Dermis blood vessel endothelial cell (primary cell): ENCODE measurements at regions not wholly inside any gene's neighbourhood (a gene's known extent, or its start where the extent isn't known, plus 50 kb on each side); places are given as distances from the start of the nearest gene placed in this dataset.
"Not testable (repeated sequence)": the region's sequence is repeated elsewhere in the genome, so short reads cannot be mapped to it uniquely, and the experiment has no call there.

ENCODE experiments used
- DNase-seq: peaks from one replicate; pipeline ENCODE4 v3.0.0; 2010

- no peak for DNase-seq
These were observed 442.9 kb downstream of the MID1IP1 start for GRCh38 chrX:39244147-39244546.

GRCh38 chrX:39245024-39245423 lies 443.8 kb downstream of the MID1IP1 start:
- no peak for DNase-seq

- DNase-seq, result no peak
These were observed 446.3 kb downstream of the MID1IP1 start for GRCh38 chrX:39247536-39247935.

- no peak for DNase-seq
These were observed 447.1 kb downstream of the MID1IP1 start for GRCh38 chrX:39248330-39248729.

- DNase-seq, result no peak
These were observed 448.7 kb downstream of the MID1IP1 start for GRCh38 chrX:39249999-39250398.

GRCh38 chrX:39251995-39252394 lies 450.7 kb downstream of the MID1IP1 start:
- DNase-seq, result no peak

GRCh38 chrX:39253551-39253950 lies 452.3 kb downstream of the MID1IP1 start:
- DNase-seq, result no peak

GRCh38 chrX:39258331-39258730 lies 457.1 kb downstream of the MID1IP1 start:
- no peak for DNase-seq

GRCh38 chrX:39260965-39261364 lies 459.7 kb downstream of the MID1IP1 start:
- DNase-seq, result no peak

- peak; percentile 59 for DNase-seq
These were observed 460.3 kb downstream of the MID1IP1 start for GRCh38 chrX:39261446-39262147.

- DNase-seq, result peak; percentile 6
These were observed 461.4 kb downstream of the MID1IP1 start for GRCh38 chrX:39262641-39263040.

GRCh38 chrX:39264023-39264422 lies 462.8 kb downstream of the MID1IP1 start:
- DNase-seq, result no peak

GRCh38 chrX:39267176-39267575 lies 465.9 kb downstream of the MID1IP1 start:
- no peak for DNase-seq

GRCh38 chrX:39268207-39268606 lies 466.9 kb downstream of the MID1IP1 start:
- DNase-seq, result no peak

GRCh38 chrX:39275500-39276068 lies 474.3 kb downstream of the MID1IP1 start:
- no peak for DNase-seq

GRCh38 chrX:39277685-39278390 lies 476.6 kb downstream of the MID1IP1 start:
- DNase-seq, result not testable (repeated sequence)

- DNase-seq, result no peak
These were observed 482.0 kb downstream of the MID1IP1 start for GRCh38 chrX:39283239-39283638.

- no peak for DNase-seq
These were observed 487.3 kb downstream of the MID1IP1 start for GRCh38 chrX:39288592-39288991.

GRCh38 chrX:39289827-39290226 lies 488.6 kb downstream of the MID1IP1 start:
- no peak for DNase-seq

GRCh38 chrX:39293203-39293602 lies 491.9 kb downstream of the MID1IP1 start:
- no peak for DNase-seq

- no peak for DNase-seq
These were observed 495.2 kb downstream of the MID1IP1 start for GRCh38 chrX:39296472-39296871.

- DNase-seq, result no peak
These were observed 497.6 kb downstream of the MID1IP1 start for GRCh38 chrX:39298821-39299220.

- DNase-seq, result no peak
These were observed 498.4 kb downstream of the MID1IP1 start for GRCh38 chrX:39299615-39300014.

GRCh38 chrX:39301036-39301435 lies 499.8 kb downstream of the MID1IP1 start:
- no peak for DNase-seq
